ENCODE measurements at regions not wholly inside any gene's neighbourhood (a gene's known extent, or its start where the extent isn't known, plus 50 kb on each side); places are given as distances from the start of the nearest gene placed in this dataset.

- no peak overlapping the region for H3K4me3 ChIP-seq (ENCODE audit: low read depth, low read length)
- ChIA-PET POLR2A (no interaction called here), CTCF (no interaction called here)
- Mint-ChIP-seq H3K36me3 (ENCODE audit: insufficient read depth, unreplicated experiment) (no peaks in the 10 kb centered on the region), H3K27ac (ENCODE audit: unreplicated experiment) (no peak overlapping the region), H3K27me3 (ENCODE audit: insufficient read depth, unreplicated experiment) (peaks cover 6% of the 10 kb centered on the region), H3K4me1 (ENCODE audit: low read depth, unreplicated experiment) (no peaks in the 10 kb centered on the region), H3K9me3 (ENCODE audit: unreplicated experiment) (no peaks in the 10 kb centered on the region), H3K4me3 (ENCODE audit: unreplicated experiment) (no peak overlapping the region)
- TF ChIP-seq CTCF (IDR thresholded peaks at IDR 0.05; ENCODE audit: insufficient read depth in 1 of 2, low read depth in 1 of 2, low read length in 1 of 2, severe bottlenecking in 1 of 2, unreplicated experiment in 1 of 2), result no peak
- no TSS peak for BruUV-seq (replicated peaks)
- H3K9me3 ChIP-seq, result no peaks in the 10 kb centered on the region
- no peaks in the 10 kb centered on the region for H3K4me1 ChIP-seq
- H3K27me3 ChIP-seq (replicated peaks; ENCODE audit: control insufficient read depth, insufficient read depth, low read length), result no peaks in the 10 kb centered on the region
- DNase-seq, result no peak
- intact Hi-C loops (cut with micrococcal nuclease; ENCODE audit: unreplicated experiment), result no loop called here
- no peaks in the 10 kb centered on the region for H3K36me3 ChIP-seq (ENCODE audit: control insufficient read depth, insufficient read depth, low read length)
These were observed 73.1 kb downstream of the ZIC5 start for GRCh38 chr13:99898421-99898820.

- H3K27ac Mint-ChIP-seq (ENCODE audit: unreplicated experiment), result no peak overlapping the region
These were observed 74.5 kb downstream of the ZIC5 start for GRCh38 chr13:99897076-99897440.

GRCh38 chr13:99896369-99897075, 75.0 kb downstream of the ZIC5 start:
- intact Hi-C loops (cut with micrococcal nuclease; ENCODE audit: unreplicated experiment), result no loop called here
- no TSS peak for BruUV-seq (replicated peaks)
- Histone ChIP-seq H3K4me3 (ENCODE audit: low read depth, low read length) (no peak overlapping the region), H3K4me1 (no peaks in the 10 kb centered on the region), H3K27me3 (replicated peaks; ENCODE audit: control insufficient read depth, insufficient read depth, low read length) (no peaks in the 10 kb centered on the region), H3K9me3 (no peaks in the 10 kb centered on the region), H3K36me3 (ENCODE audit: control insufficient read depth, insufficient read depth, low read length) (no peaks in the 10 kb centered on the region)
- Mint-ChIP-seq H3K4me3 (ENCODE audit: unreplicated experiment) (no peak overlapping the region), H3K36me3 (ENCODE audit: insufficient read depth, unreplicated experiment) (no peaks in the 10 kb centered on the region), H3K9me3 (ENCODE audit: unreplicated experiment) (no peaks in the 10 kb centered on the region), H3K27ac (ENCODE audit: unreplicated experiment) (no peak overlapping the region), H3K27me3 (ENCODE audit: insufficient read depth, unreplicated experiment) (peaks cover 3% of the 10 kb centered on the region), H3K4me1 (ENCODE audit: low read depth, unreplicated experiment) (no peaks in the 10 kb centered on the region)
- DNase-seq, result no peak
- ChIA-PET CTCF (no interaction called here), POLR2A (no interaction called here)
- no peak for TF ChIP-seq CTCF (IDR thresholded peaks at IDR 0.05; ENCODE audit: insufficient read depth in 1 of 2, low read depth in 1 of 2, low read length in 1 of 2, severe bottlenecking in 1 of 2, unreplicated experiment in 1 of 2)

More at GRCh38 chr13:99897076-99897440, 74.5 kb downstream of the ZIC5 start:
- ChIA-PET CTCF (no interaction called here), POLR2A (no interaction called here)
- Histone ChIP-seq H3K4me1 (no peaks in the 10 kb centered on the region), H3K4me3 (ENCODE audit: low read depth, low read length) (no peak overlapping the region), H3K9me3 (no peaks in the 10 kb centered on the region), H3K36me3 (ENCODE audit: control insufficient read depth, insufficient read depth, low read length) (no peaks in the 10 kb centered on the region), H3K27me3 (replicated peaks; ENCODE audit: control insufficient read depth, insufficient read depth, low read length) (no peaks in the 10 kb centered on the region)
- DNase-seq, result no peak
- no peak overlapping the region for H3K4me3 Mint-ChIP-seq (ENCODE audit: unreplicated experiment)
- peaks cover 3% of the 10 kb centered on the region for H3K27me3 Mint-ChIP-seq (ENCODE audit: insufficient read depth, unreplicated experiment)
- no peaks in the 10 kb centered on the region for H3K36me3 Mint-ChIP-seq (ENCODE audit: insufficient read depth, unreplicated experiment)
- no TSS peak for BruUV-seq (replicated peaks)
- TF ChIP-seq CTCF (IDR thresholded peaks at IDR 0.05; ENCODE audit: insufficient read depth in 1 of 2, low read depth in 1 of 2, low read length in 1 of 2, severe bottlenecking in 1 of 2, unreplicated experiment in 1 of 2), result no peak
- no peaks in the 10 kb centered on the region for H3K9me3 Mint-ChIP-seq (ENCODE audit: unreplicated experiment)
- H3K4me1 Mint-ChIP-seq (ENCODE audit: low read depth, unreplicated experiment), result no peaks in the 10 kb centered on the region
- intact Hi-C loops (cut with micrococcal nuclease; ENCODE audit: unreplicated experiment), result no loop called here
